ENCODE measurements at regions not wholly inside any gene's neighbourhood (a gene's known extent, or its start where the extent isn't known, plus 50 kb on each side); places are given as distances from the start of the nearest gene placed in this dataset.

- intact Hi-C loops (cut with micrococcal nuclease; ENCODE audit: unreplicated experiment): no loop called here
- H3K9me2 ChIP-seq (ENCODE audit: insufficient read depth, low read length): no peaks in the 10 kb centered on the region
- no TSS peak for BruUV-seq (replicated peaks)
- H3K4me2 ChIP-seq (ENCODE audit: low read length): no peak overlapping the region
- H3K27ac ChIP-seq (ENCODE audit: low read depth, low read length, poor library complexity, severe bottlenecking): no peak overlapping the region
- no peak overlapping the region for H2AFZ ChIP-seq (ENCODE audit: low read length)
- no peak for DNase-seq (ENCODE audit: low spot score)
- POLR2A ChIA-PET: no interaction called here
- H3K4me1 ChIP-seq (ENCODE audit: insufficient read depth, low read length, poor library complexity, severe bottlenecking): no peaks in the 10 kb centered on the region
- H3K4me3 ChIP-seq (ENCODE audit: low read depth, low read length, poor library complexity, severe bottlenecking): no peak overlapping the region
- no peaks in the 10 kb centered on the region for H3K36me3 ChIP-seq (ENCODE audit: insufficient read depth, low read length)
- H3K79me2 ChIP-seq (ENCODE audit: insufficient read depth, low read depth, low read length): no peaks in the 10 kb centered on the region
- H4K20me1 ChIP-seq (ENCODE audit: insufficient read depth, low read length): no peaks in the 10 kb centered on the region
- CTCF ChIA-PET (ENCODE audit: unreplicated experiment): no interaction called here
- no peak for TF ChIP-seq EZH2phosphoT487 (IDR thresholded peaks at IDR 0.05; ENCODE audit: borderline replicate concordance, low read depth, low read length)
- TF ChIP-seq, protein P1, sequence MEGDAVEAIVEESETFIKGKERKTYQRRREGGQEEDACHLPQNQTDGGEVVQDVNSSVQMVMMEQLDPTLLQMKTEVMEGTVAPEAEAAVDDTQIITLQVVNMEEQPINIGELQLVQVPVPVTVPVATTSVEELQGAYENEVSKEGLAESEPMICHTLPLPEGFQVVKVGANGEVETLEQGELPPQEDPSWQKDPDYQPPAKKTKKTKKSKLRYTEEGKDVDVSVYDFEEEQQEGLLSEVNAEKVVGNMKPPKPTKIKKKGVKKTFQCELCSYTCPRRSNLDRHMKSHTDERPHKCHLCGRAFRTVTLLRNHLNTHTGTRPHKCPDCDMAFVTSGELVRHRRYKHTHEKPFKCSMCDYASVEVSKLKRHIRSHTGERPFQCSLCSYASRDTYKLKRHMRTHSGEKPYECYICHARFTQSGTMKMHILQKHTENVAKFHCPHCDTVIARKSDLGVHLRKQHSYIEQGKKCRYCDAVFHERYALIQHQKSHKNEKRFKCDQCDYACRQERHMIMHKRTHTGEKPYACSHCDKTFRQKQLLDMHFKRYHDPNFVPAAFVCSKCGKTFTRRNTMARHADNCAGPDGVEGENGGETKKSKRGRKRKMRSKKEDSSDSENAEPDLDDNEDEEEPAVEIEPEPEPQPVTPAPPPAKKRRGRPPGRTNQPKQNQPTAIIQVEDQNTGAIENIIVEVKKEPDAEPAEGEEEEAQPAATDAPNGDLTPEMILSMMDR (conservative IDR thresholded peaks at IDR 0.05; ENCODE audit: low read length): no peak
- no peaks in the 10 kb centered on the region for H3K9me3 ChIP-seq (ENCODE audit: low read length)
Measured at GRCh38 chr1:213385201-213385600, 334.2 kb downstream of the RPS6KC1 start.

- no TSS peak for BruUV-seq (replicated peaks)
- CTCF ChIA-PET (ENCODE audit: unreplicated experiment): no interaction called here
- no peak overlapping the region for H2AFZ ChIP-seq (ENCODE audit: low read length)
Measured at GRCh38 chr1:213385806-213386324, 334.8 kb downstream of the RPS6KC1 start.

GRCh38 chr1:213387380-213388015 is 336.5 kb downstream of the RPS6KC1 start:
- TF ChIP-seq EZH2phosphoT487 (IDR thresholded peaks at IDR 0.05; ENCODE audit: borderline replicate concordance, low read depth, low read length): no peak
- TF ChIP-seq, protein P1 (conservative IDR thresholded peaks at IDR 0.05; ENCODE audit: low read length): no peak
- ChIA-PET CTCF (ENCODE audit: unreplicated experiment) (no interaction called here), POLR2A (no interaction called here)
- Histone ChIP-seq H3K36me3 (ENCODE audit: insufficient read depth, low read length) (no peaks in the 10 kb centered on the region), H3K79me2 (ENCODE audit: insufficient read depth, low read depth, low read length) (no peaks in the 10 kb centered on the region), H3K9me3 (ENCODE audit: low read length) (no peaks in the 10 kb centered on the region), H4K20me1 (ENCODE audit: insufficient read depth, low read length) (no peaks in the 10 kb centered on the region), H3K9me2 (ENCODE audit: insufficient read depth, low read length) (no peaks in the 10 kb centered on the region), H3K27ac (ENCODE audit: low read depth, low read length, poor library complexity, severe bottlenecking) (no peak overlapping the region), H3K4me2 (ENCODE audit: low read length) (no peak overlapping the region), H3K4me1 (ENCODE audit: insufficient read depth, low read length, poor library complexity, severe bottlenecking) (no peaks in the 10 kb centered on the region), H3K4me3 (ENCODE audit: low read depth, low read length, poor library complexity, severe bottlenecking) (no peak overlapping the region), H2AFZ (ENCODE audit: low read length) (no peak overlapping the region)
- DNase-seq (ENCODE audit: low spot score): no peak
- BruUV-seq (replicated peaks): no TSS peak
- intact Hi-C loops (cut with micrococcal nuclease; ENCODE audit: unreplicated experiment): no loop called here

More at GRCh38 chr1:213385806-213386324, 334.8 kb downstream of the RPS6KC1 start:
- no peaks in the 10 kb centered on the region for H3K9me3 ChIP-seq (ENCODE audit: low read length)
- DNase-seq (ENCODE audit: low spot score): no peak
- no peak overlapping the region for H3K4me3 ChIP-seq (ENCODE audit: low read depth, low read length, poor library complexity, severe bottlenecking)
- no peaks in the 10 kb centered on the region for H3K4me1 ChIP-seq (ENCODE audit: insufficient read depth, low read length, poor library complexity, severe bottlenecking)
- H3K4me2 ChIP-seq (ENCODE audit: low read length): no peak overlapping the region
- TF ChIP-seq, protein P1 (conservative IDR thresholded peaks at IDR 0.05; ENCODE audit: low read length): no peak
- no peak for TF ChIP-seq EZH2phosphoT487 (IDR thresholded peaks at IDR 0.05; ENCODE audit: borderline replicate concordance, low read depth, low read length)
- H3K79me2 ChIP-seq (ENCODE audit: insufficient read depth, low read depth, low read length): no peaks in the 10 kb centered on the region
- H3K9me2 ChIP-seq (ENCODE audit: insufficient read depth, low read length): no peaks in the 10 kb centered on the region
- no peaks in the 10 kb centered on the region for H4K20me1 ChIP-seq (ENCODE audit: insufficient read depth, low read length)
- intact Hi-C loops (cut with micrococcal nuclease; ENCODE audit: unreplicated experiment): no loop called here
- POLR2A ChIA-PET: no interaction called here
- no peak overlapping the region for H3K27ac ChIP-seq (ENCODE audit: low read depth, low read length, poor library complexity, severe bottlenecking)
- no peaks in the 10 kb centered on the region for H3K36me3 ChIP-seq (ENCODE audit: insufficient read depth, low read length)
